ENCODE measurements at regions not wholly inside any gene's neighbourhood (a gene's known extent, or its start where the extent isn't known, plus 50 kb on each side); places are given as distances from the start of the nearest gene placed in this dataset.

DNA sequence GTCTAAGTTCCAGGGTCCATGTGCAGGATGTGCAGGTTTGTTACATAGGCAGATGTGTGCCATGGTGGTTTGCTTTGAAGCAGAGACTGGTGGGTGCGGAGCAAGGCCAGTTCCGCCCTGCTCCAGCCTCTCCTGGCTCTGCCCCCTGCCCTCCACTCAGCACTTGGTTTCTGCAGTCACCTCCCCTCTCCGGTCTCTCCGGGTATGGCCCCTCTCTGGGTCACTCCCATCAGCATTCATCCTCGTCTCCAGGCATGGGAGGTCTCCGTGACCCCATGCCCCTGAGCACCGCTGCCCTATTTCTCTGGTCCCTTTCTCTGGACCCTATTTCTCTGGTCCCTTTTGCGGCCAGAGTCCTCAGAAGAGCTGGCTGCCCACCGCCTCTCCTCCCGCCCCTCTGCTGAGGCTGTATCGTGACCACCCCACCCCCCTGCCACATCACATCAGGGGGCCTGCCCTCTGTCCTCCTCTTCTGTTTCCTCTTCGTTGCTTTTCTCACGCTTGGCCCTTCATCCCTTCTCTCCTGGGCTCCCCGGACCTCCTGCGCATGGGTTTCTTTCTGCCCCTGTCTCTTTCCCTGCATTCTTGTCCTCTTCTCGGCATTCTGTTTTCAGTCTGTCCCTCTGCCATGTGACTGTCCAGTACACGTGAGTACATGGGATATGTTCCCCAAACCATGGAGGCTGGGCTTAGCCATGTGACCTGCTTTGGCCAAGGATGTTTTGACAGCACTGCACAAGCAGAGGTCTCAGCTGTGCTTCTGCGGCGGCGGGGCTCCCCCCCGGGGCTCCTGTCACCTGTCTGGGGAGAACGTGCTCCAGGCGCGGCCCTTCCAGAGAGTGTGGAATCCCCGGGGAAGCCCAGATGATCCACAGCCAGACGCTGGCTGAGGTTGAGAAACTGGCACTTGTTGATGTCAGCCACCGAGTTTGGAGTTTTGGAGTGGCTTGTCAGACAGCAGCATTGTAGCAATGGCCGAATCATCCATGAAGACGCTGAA, 54.4 kb upstream of the C1orf174 start:
- Mint-ChIP-seq H3K36me3 (no peaks in the 10 kb centered on the region), H3K27ac (no peak overlapping the region), H3K4me1 (no peaks in the 10 kb centered on the region), H3K27me3 (peaks cover 12% of the 10 kb centered on the region), H3K4me3 (no peak overlapping the region), H3K9me3 (no peaks in the 10 kb centered on the region)
- POLR2A ChIA-PET: no interaction called here
- ATAC-seq (ENCODE audit: low read depth): no peak
- DNase-seq: no peak

DNA sequence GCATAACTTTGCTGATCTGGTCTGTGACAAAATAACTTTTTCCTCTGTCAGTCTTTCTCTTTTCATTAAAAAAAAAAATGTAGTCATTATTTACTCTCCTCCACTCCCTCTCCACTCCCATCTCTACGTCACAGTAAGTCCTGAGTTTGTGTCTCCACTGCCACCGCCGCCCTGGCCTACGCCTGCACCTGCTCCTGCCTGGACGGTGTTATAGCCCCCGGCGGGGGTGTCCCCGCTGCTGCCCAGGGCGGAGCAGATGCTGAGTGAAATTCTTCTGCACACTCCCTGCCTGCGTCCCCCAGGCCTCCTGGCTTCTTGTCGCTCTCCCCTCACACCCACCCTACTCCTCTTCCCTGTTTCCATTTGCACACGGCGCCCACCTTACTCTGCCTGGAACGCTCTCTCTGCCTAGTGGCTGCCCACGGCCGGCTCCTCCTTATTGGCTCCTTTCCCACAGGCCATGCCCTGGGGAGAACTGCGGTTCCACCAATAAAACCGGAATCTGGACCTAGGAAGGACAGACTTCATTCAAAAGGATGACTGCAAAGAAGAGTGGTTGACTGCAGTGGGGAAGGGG, 55.2 kb upstream of the C1orf174 start:
- DNase-seq (no peak), ATAC-seq (ENCODE audit: low read depth) (no peak)
- Mint-ChIP-seq H3K27me3 (peaks cover 12% of the 10 kb centered on the region), H3K9me3 (no peaks in the 10 kb centered on the region), H3K36me3 (no peaks in the 10 kb centered on the region), H3K27ac (no peak overlapping the region), H3K4me3 (no peak overlapping the region), H3K4me1 (no peaks in the 10 kb centered on the region)
- POLR2A ChIA-PET: no interaction called here

DNA sequence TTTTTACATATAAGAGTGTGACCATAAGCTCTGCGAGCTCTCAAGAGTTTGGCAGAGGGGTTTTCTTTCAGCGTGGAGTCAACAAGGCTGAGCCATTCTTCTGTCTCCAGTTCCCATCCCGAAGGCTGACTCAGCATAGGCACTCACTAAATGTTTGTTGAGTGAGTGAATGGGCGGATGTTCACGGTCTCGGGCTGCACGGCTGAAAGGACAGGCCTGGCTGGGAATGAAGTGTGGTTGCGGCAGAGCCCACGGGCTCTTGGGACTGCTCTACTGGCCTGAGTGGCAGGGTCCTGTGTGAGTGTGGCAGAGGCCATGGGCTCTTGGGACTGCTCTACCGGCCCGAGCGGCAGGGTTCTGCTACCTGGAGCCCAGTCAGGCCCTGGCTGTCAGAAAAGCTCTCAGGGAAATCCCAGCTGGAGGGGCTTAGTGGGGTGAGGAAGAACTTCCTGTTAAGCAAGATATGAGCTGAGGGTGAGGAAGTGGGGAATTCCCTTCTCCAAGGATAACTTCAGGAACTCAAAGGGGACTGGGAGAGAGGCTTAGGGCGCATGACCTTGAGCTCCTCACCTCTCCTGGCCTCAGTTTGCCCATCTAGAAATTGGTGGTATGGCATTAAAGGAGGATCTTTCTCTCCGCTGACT, 56.6 kb upstream of the C1orf174 start:
- Mint-ChIP-seq H3K4me3 (no peak overlapping the region), H3K27me3 (peaks cover 9% of the 10 kb centered on the region), H3K9me3 (no peaks in the 10 kb centered on the region), H3K27ac (no peak overlapping the region), H3K36me3 (no peaks in the 10 kb centered on the region), H3K4me1 (no peaks in the 10 kb centered on the region)
- POLR2A ChIA-PET: no interaction called here
- ATAC-seq (ENCODE audit: low read depth): no peak
- DNase-seq: no peak

DNA sequence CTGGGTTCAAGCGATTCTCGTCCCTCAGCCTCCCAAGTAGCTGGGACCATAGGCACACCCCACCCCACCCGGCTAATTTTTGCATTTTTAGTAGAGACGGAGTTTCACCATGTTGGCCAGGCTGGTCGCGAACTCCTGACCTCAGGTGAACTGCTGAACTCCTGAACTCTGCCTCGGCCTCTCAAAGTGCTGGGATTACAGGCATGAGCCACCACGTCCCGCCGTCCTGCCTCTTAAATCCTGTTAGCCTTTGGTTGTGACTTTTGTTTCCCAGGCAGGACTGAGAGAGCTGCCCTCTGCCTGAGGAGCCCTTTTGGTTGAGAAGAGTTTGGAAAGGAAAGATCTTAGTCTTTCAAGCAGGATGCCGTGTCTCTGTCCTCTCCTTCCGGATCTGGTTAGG, 59.3 kb upstream of the C1orf174 start:
- H3K27me3 Mint-ChIP-seq: peaks cover 4% of the 10 kb centered on the region
- no peak overlapping the region for H3K4me3 Mint-ChIP-seq

DNA sequence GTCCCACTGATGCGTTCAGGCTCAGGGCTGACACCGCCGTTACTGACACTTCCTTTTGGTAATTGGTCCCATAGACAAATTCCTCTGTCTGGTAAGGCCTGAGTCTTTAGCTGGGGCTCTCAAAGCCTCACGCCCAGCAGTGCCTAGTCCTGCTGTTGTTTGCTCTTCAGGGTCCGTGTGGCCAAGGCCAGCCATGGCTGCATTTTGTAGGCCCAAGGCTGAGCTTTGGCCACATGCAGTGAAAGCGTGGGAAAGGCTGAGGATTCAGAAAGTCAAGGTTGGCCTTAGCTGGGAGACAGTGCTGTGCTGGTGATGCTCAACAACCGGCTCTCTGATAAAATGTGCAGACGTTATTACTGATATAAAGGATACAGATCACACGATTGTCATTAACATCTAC, 63.5 kb upstream of the C1orf174 start:
- DNase-seq (no peak), ATAC-seq (ENCODE audit: low read depth) (no peak)
- H3K9me3 Mint-ChIP-seq: peaks cover 3% of the 10 kb centered on the region
- POLR2A ChIA-PET: no interaction called here
- no peaks in the 10 kb centered on the region for H3K27me3 Mint-ChIP-seq
- no peaks in the 10 kb centered on the region for H3K36me3 Mint-ChIP-seq
- H3K4me1 Mint-ChIP-seq: no peaks in the 10 kb centered on the region
- no peak overlapping the region for H3K27ac Mint-ChIP-seq
- H3K4me3 Mint-ChIP-seq: no peak overlapping the region

More for the DNA sequence above, 59.3 kb upstream of the C1orf174 start:
- no peak for DNase-seq
- H3K36me3 Mint-ChIP-seq: no peaks in the 10 kb centered on the region
- H3K27ac Mint-ChIP-seq: no peak overlapping the region
- H3K9me3 Mint-ChIP-seq: no peaks in the 10 kb centered on the region
- POLR2A ChIA-PET: no interaction called here
- no peak for ATAC-seq (ENCODE audit: low read depth)
- no peaks in the 10 kb centered on the region for H3K4me1 Mint-ChIP-seq

DNA sequence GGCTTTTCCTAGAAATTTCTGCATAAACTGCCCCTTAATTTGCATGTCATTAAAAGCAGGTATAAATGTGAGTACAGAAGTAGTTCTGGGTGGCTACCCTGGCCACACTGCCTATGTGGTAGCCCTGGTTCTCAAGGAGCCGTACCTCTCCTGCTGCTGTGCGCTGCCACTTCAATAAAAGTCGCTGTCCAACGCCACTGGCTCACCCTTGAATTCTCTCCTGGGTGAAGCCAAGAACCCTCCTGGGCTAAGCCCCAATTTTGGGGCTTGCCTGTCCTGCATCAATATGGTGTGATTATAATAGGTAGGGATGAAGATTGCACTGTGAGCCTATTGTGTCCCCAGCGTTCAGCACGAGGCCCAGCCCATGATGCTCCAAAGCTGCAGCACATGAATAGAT, 65.6 kb upstream of the C1orf174 start:
- Mint-ChIP-seq H3K9me3 (peaks cover 3% of the 10 kb centered on the region), H3K27ac (no peak overlapping the region), H3K27me3 (no peaks in the 10 kb centered on the region), H3K4me3 (no peak overlapping the region), H3K36me3 (no peaks in the 10 kb centered on the region), H3K4me1 (no peaks in the 10 kb centered on the region)
- DNase-seq (no peak), ATAC-seq (ENCODE audit: low read depth) (no peak)
- POLR2A ChIA-PET: no interaction called here

DNA sequence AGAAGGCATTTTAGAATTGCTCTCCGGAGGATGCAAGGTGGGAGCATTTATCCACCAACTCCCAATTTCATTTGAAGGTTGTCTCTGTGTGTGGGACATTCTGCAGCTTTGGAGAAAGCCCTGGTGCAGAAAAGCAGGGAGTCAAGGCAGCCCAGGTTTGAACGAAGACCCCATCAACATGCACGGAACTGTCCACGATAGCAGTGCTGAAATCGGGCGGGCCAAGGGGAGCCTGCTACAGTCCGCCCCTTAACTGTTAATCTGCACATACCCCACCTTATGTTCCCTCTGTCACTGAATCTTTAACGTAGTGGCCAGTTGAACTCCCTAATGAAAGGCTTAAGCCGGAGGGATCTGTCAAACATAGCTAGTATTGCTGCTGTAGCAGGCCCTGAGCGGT, 68.8 kb upstream of the C1orf174 start:
- Mint-ChIP-seq H3K9me3 (peaks cover 3% of the 10 kb centered on the region), H3K4me3 (no peak overlapping the region), H3K27ac (no peak overlapping the region), H3K27me3 (no peaks in the 10 kb centered on the region), H3K36me3 (no peaks in the 10 kb centered on the region), H3K4me1 (no peaks in the 10 kb centered on the region)
- POLR2A ChIA-PET: no interaction called here
- DNase-seq (no peak), ATAC-seq (ENCODE audit: low read depth) (no peak)

DNA sequence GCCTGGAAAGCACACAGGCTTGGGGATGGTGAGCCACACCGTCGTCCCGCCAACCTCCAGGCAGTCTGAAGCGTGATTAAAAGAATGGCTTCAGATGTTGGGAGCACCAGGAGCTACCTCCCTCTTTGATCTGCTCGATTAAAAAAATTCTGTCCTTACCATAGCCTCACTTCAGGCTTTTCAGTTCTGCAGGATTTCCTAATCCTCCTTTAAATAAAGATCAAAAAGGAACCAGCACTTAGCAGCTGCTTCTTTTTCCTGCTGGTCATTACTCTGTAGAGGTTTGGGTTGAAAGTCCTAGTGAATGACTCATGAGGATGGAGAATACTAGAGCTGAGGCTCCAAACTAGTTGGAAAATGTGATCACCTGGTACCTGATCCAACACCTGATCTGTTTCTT, 71.9 kb upstream of the C1orf174 start:
- H3K27me3 Mint-ChIP-seq: no peaks in the 10 kb centered on the region

DNA sequence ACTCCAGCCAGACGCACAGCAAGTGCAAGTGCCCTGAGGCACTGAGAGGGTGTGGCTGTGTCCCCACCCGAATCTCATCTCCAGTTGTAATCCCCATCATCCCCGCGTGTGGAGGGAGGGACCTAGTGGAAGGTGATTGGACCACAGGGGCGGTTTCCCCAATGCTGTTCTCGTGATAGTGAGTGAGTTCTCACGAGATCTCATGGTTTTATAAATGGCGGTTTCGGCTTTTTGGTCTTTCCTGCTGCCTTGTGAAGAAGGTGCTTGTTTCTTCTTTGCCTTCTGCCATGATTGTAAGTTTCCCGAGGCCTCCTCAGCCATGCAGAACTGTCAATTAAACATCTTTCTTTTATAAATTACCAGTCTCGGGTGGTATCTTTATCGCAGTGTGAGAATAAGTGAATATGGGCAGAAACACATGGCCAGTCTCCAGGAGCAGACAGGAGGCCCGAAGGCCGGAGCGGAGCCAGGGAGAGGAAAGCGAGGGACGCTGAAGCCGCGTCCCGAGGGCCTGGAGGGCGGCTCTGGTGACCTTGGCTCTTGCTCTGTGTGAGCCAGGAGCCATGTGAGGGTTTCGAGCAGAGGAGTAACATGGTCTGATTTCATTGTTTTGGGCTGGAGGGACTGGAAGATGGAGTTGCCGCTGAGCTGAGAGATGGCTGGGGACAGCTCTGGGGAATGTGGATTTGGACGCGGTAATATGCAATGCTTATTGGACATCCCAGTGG, 76.0 kb upstream of the C1orf174 start:
- Mint-ChIP-seq H3K4me1 (no peaks in the 10 kb centered on the region), H3K9me3 (no peaks in the 10 kb centered on the region), H3K4me3 (no peak overlapping the region), H3K27me3 (peaks cover 5% of the 10 kb centered on the region), H3K36me3 (no peaks in the 10 kb centered on the region), H3K27ac (no peak overlapping the region)
- POLR2A ChIA-PET: no interaction called here
- ATAC-seq (ENCODE audit: low read depth) (no peak), DNase-seq (no peak)

More for the DNA sequence above, 71.9 kb upstream of the C1orf174 start:
- Mint-ChIP-seq H3K9me3 (peaks cover 3% of the 10 kb centered on the region), H3K4me1 (no peaks in the 10 kb centered on the region), H3K4me3 (no peak overlapping the region), H3K36me3 (no peaks in the 10 kb centered on the region), H3K27ac (no peak overlapping the region)
- no peak for ATAC-seq (ENCODE audit: low read depth)
- POLR2A ChIA-PET: no interaction called here
- no peak for DNase-seq

DNA sequence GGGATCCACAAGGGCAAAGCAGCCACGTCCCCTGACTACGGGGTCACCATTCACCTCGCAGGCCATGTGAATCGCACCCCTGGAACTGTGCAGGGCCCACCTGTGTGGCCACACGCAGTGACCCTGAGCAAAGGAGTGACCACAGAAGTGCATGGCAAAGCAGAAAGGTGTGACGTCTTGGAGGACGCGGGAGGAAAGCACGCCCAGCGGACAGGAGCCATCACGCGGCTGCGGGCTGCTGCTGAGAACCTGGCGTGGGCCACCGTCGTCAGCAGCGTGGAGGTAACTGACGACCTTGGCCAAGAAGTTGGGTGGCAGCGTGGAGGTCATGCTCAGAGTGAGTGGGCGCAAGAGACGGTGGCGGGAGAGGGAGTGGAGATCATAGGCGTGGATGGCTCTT, 76.7 kb upstream of the C1orf174 start:
- DNase-seq (no peak), ATAC-seq (ENCODE audit: low read depth) (no peak)
- H3K9me3 Mint-ChIP-seq: no peaks in the 10 kb centered on the region
- no peak overlapping the region for H3K4me3 Mint-ChIP-seq
- POLR2A ChIA-PET: no interaction called here
- H3K36me3 Mint-ChIP-seq: no peaks in the 10 kb centered on the region
- no peak overlapping the region for H3K27ac Mint-ChIP-seq
- no peaks in the 10 kb centered on the region for H3K4me1 Mint-ChIP-seq
- peaks cover 5% of the 10 kb centered on the region for H3K27me3 Mint-ChIP-seq

DNA sequence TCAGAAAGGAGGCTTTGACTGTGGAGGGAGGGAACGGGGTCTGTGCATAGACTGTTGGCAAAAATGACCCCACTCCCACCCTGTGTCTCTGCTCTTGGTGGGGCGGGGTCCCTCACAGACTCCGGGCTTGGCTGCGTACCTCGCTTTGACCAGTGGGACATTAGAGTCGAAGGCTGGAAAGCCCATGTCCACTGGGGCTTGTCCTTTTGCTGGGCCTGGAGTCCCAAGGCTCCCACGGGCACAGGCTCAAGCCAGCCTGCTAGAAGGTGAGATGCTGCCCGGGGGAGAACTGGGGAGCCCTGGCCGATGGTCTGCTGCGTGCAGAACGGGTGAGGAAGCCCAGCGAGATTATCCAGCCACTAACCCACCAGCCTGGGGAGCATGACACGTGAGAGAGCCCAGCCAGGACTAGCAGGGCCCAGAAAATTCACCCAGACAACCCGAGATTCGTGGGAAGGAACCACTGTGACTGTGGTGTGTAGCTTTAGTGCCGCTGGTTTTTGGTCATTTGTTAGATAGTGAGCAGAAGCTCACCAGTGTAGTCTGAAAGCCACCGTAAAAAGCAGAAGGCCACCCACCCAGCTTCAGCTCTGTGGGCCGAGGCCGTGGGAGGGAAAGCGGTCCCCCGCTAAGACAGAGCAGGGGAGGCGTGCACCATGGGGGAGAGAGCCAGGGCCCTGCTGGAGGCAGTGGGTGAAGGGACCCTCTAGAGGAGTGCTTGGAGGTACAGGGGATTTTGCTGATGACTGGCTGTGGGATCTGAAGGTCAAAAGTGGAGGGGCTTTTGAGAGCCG, 78.3 kb upstream of the C1orf174 start:
- peaks cover 8% of the 10 kb centered on the region for H3K27me3 Mint-ChIP-seq
- no peak for ATAC-seq (ENCODE audit: low read depth)
- H3K4me1 Mint-ChIP-seq: no peaks in the 10 kb centered on the region
- POLR2A ChIA-PET: no interaction called here
- no peaks in the 10 kb centered on the region for H3K36me3 Mint-ChIP-seq
- no peak overlapping the region for H3K27ac Mint-ChIP-seq
- H3K4me3 Mint-ChIP-seq: no peak overlapping the region
- H3K9me3 Mint-ChIP-seq: no peaks in the 10 kb centered on the region
- no peak for DNase-seq

DNA sequence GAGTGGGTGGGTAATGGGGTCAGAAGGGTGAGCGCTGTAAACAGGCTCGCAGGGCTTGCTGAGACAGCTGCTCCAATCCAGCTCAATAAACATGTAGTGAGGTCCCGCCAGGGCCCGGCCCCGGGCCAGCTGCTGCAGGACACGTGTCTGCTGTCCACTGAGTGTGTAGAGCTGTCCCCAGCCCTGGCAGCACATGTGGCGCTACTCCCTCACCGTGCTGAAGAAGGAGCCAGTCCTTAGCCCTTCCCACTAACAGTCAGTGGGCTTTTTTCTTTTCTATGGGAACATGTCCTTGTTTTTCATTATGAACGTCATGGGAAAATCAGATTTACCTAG, 78.9 kb upstream of the C1orf174 start:
- Mint-ChIP-seq H3K36me3 (no peaks in the 10 kb centered on the region), H3K4me3 (no peak overlapping the region), H3K4me1 (no peaks in the 10 kb centered on the region), H3K27me3 (peaks cover 10% of the 10 kb centered on the region), H3K27ac (no peak overlapping the region), H3K9me3 (no peaks in the 10 kb centered on the region)
- DNase-seq: no peak
- ATAC-seq (ENCODE audit: low read depth): no peak
- POLR2A ChIA-PET: no interaction called here

DNA sequence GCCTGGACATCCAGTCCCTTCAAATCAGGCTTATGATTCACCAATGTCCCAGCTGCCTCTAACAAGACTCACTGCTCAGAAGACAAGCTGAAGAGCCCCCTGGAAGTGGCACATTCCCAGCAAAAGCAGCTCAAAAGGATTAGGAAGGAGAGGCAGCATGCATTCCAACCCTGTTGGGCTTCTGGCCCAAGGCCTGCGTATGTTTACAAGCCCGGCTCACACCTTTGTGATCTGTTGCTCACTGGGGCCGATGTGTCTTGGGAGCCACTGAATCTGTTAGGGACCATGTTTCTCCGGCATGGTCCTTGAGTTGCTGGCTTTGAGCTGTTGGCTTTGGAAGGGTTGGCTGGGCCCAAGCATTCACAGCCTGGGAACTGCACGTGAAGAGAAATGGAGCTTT, 81.2 kb upstream of the C1orf174 start:
- POLR2A ChIA-PET: no interaction called here
- ATAC-seq (ENCODE audit: low read depth): no peak
- H3K4me1 Mint-ChIP-seq: no peaks in the 10 kb centered on the region
- H3K27me3 Mint-ChIP-seq: peaks cover 10% of the 10 kb centered on the region
- no peaks in the 10 kb centered on the region for H3K9me3 Mint-ChIP-seq
- DNase-seq: no peak
- H3K36me3 Mint-ChIP-seq: no peaks in the 10 kb centered on the region
- no peak overlapping the region for H3K4me3 Mint-ChIP-seq
- no peak overlapping the region for H3K27ac Mint-ChIP-seq

Measured in activated naive CD8-positive, alpha-beta T cell treated with anti-CD3 and anti-CD28 coated beads, Interleukin-2, amount 10 ng/mL, durations not matched to agents 7 days and 5 days (primary cell).